Heart right ventricle (tissue), 16 donors: ENCODE measurements at regions not wholly inside any gene's neighbourhood (a gene's known extent, or its start where the extent isn't known, plus 50 kb on each side); places are given as distances from the start of the nearest gene placed in this dataset.

Experiments used
- ATAC-seq, 8 donors: fragments of 200-7000 bp; cut with Tn5 transposase; one replicate each; pipeline ENCODE4 v1.9.1; 2020; ENCODE audit warnings: mild to moderate bottlenecking in 8 of 8, moderate library complexity in 8 of 8, moderate number of reproducible peaks in 1 of 8
- DNase-seq, 2 donors: peaks; one replicate each; pipeline ENCODE4 v3.0.0-alpha.2; 2020
- H3K27ac ChIP-seq, 10 donors: fragments of 200-600 bp; sonication (generic) in 2 of 10; one replicate each; pipeline versions ENCODE4 v1.5.0 to v1.8.0; 2020 to 2022; ENCODE audit warnings: mild to moderate bottlenecking in 3 of 10
- H3K27me3 ChIP-seq, 7 donors: fragments of 200-600 bp; one replicate each; pipeline ENCODE4 v1.8.0; 2021 to 2022; ENCODE audit warnings: mild to moderate bottlenecking in 2 of 7
- H3K36me3 ChIP-seq, 9 donors: fragments of 200-600 bp; sonication (generic) in 1 of 9; one replicate each; pipeline versions ENCODE4 v1.5.0 to v1.8.0; 2020 to 2022; ENCODE audit warnings: mild to moderate bottlenecking in 2 of 9
- H3K4me1 ChIP-seq, 9 donors: fragments of 200-600 bp; sonication (generic) in 1 of 9; one replicate each; pipeline versions ENCODE4 v1.5.0 to v1.8.0; 2020 to 2022; ENCODE audit warnings: mild to moderate bottlenecking in 4 of 9
- H3K4me3 ChIP-seq, 10 donors: fragments of 200-600 bp; sonication (generic) in 2 of 10; one replicate each; pipeline versions ENCODE4 v1.5.0 to v1.8.0; 2020 to 2022; ENCODE audit warnings: mild to moderate bottlenecking in 7 of 10, moderate library complexity in 2 of 10
- H3K9me3 ChIP-seq, 11 donors: fragments of 200-600 bp in 10 of 11; sonication (generic) in 2 of 11; one replicate each; pipeline versions ENCODE4 v1.5.0 to v1.8.0; 2013 to 2022; ENCODE audit warnings: mild to moderate bottlenecking in 2 of 11, control low read depth in 1 of 11, moderate library complexity in 1 of 11
- CTCF ChIP-seq, 9 donors: fragments of 200-600 bp; sonication (generic) in 2 of 9; IDR thresholded peaks; one replicate each; pipeline versions ENCODE4 v1.5.0 to v1.8.0; 2021 to 2022; ENCODE audit warnings: antibody characterized with exemption in 9 of 9, mild to moderate bottlenecking in 5 of 9, moderate library complexity in 1 of 9
- WGBS, 2 donors: extraction: QIAGEN DNeasy Blood & Tissue Kit; methylation state at CpG; one replicate each; pipeline ENCODE4 v1.1.7; 2013; ENCODE audit warnings: inconsistent platforms in 1 of 2; 5-methylcytosine and 5-hydroxymethylcytosine counted together
- intact Hi-C, 10 donors: fragments of 100-400 bp; cut with DNase I; formaldehyde crosslinking; loops; one replicate each; pipeline versions ENCODE4 v1.11.1 to v1.14.2; 2022
- donor health status: Arrhythmogenic right ventricular cardiomyopathy.
- donor health status: ischemic (EF 13 %, LVEDD 7.1; RV severe dilation, severe dysfunction).
- donor health status: healthy with polysubstance abuse.
- donor health status: DM: no; HTN: yes; CAD: no.
- donor health status: DM: no; HTN: no; CAD: no.
- donor health status: ischemic (EF 25% LVEDD 6.9; RV normal size, moderate dysfunction).
- donor health status: ischemic (EF 25% LVEDD 5.7; RV mildly dilated, moderate dysfunction).
- donor health status: healthy.
- donor health status: DM: yes; HTN: yes; CAD: no.
- donor health status: Ischemic cardiomyopathy.
- donor health status: ischemic (EF 35%, LVEDD 5.7; RV mildly dilated, moderate dysfunction).
- donor health status: nonischemic (EF 11% LVEDD 7.7; RV severe dilation, severe dysfunction).
- donor health status: DM: yes; HTN: yes; CAD: no.
- donor health status: PGD.
- donor health status: ischemic (EF 29% LVEDD 5.4; RV normal size, mild dysfunction).
- donor health status: nonischemic (EF 23%, LVEDD 6.1; RV moderate dilation, normal function).

GRCh38 chr4:71648448-71648847, 135.4 kb downstream of the GC start:
- no peak for TF ChIP-seq CTCF (IDR thresholded peaks at IDR 0.05)
- Histone ChIP-seq H3K9me3 (peaks cover 0 to 6% (median 0%) of the 10 kb centered on the region in 11 donors), H3K4me1 (no peaks in the 10 kb centered on the region), H3K27me3 (no peaks in the 10 kb centered on the region), H3K4me3 (no peak overlapping the region), H3K27ac (no peak overlapping the region), H3K36me3 (no peaks in the 10 kb centered on the region)
- DNase-seq, result no peak
- ATAC-seq, result no peak
- intact Hi-C loops, result no loop called here
- 71 to 85% methylated on average over 5 of the region's 5 CpGs for whole genome bisulfite sequencing, 2 donors

- H3K9me3 ChIP-seq, result no peaks in the 10 kb centered on the region
- DNase-seq (no peak), ATAC-seq (no peak)
- intact Hi-C loops, result no loop called here
- H3K27ac ChIP-seq, result no peak overlapping the region
- H3K4me3 ChIP-seq, result no peak overlapping the region
- no peaks in the 10 kb centered on the region for H3K4me1 ChIP-seq
- TF ChIP-seq CTCF (IDR thresholded peaks at IDR 0.05), result no peak
- 77 to 81% methylated on average over 2 of the region's 2 CpGs for WGBS, 2 donors
- H3K36me3 ChIP-seq, result no peaks in the 10 kb centered on the region
- no peaks in the 10 kb centered on the region for H3K27me3 ChIP-seq
These were observed 144.5 kb downstream of the GC start for GRCh38 chr4:71639380-71639779.

GRCh38 chr4:71635139-71635748, 148.6 kb downstream of the GC start:
- no peaks in the 10 kb centered on the region for H3K4me1 ChIP-seq
- intact Hi-C loops, result no loop called here
- WGBS, 2 donors, result 60 to 68% methylated on average over 1 of the region's 1 CpG
- DNase-seq, result no peak
- H3K36me3 ChIP-seq, result no peaks in the 10 kb centered on the region
- no peak for ATAC-seq
- no peaks in the 10 kb centered on the region for H3K27me3 ChIP-seq
- no peak overlapping the region for H3K4me3 ChIP-seq
- no peak overlapping the region for H3K27ac ChIP-seq
- no peak for TF ChIP-seq CTCF (IDR thresholded peaks at IDR 0.05)
- H3K9me3 ChIP-seq, result peaks cover 0 to under 1% (median 0%) of the 10 kb centered on the region in 11 donors

GRCh38 chr4:71634364-71634763, 149.5 kb downstream of the GC start:
- no peaks in the 10 kb centered on the region for H3K4me1 ChIP-seq
- TF ChIP-seq CTCF (IDR thresholded peaks at IDR 0.05), result no peak
- intact Hi-C loops, result no loop called here
- H3K4me3 ChIP-seq, result no peak overlapping the region
- DNase-seq (no peak), ATAC-seq (no peak)
- WGBS, 2 donors, result 92 to 94% methylated on average over 9 of the region's 9 CpGs
- no peaks in the 10 kb centered on the region for H3K36me3 ChIP-seq
- H3K9me3 ChIP-seq, result peaks cover 0 to 8% (median 0%) of the 10 kb centered on the region in 11 donors
- H3K27me3 ChIP-seq, result no peaks in the 10 kb centered on the region
- no peak overlapping the region for H3K27ac ChIP-seq
